Retinal pigment epithelial cell (primary cell): ENCODE measurements at regions not wholly inside any gene's neighbourhood (a gene's known extent, or its start where the extent isn't known, plus 50 kb on each side); places are given as distances from the start of the nearest gene placed in this dataset.

ENCODE experiments used
- DNase-seq: peaks from one replicate; pipeline ENCODE4 v3.0.0-alpha.2; 2010; ENCODE audit warnings: low read depth
- H3K4me3 ChIP-seq: 2 replicates; pipeline ENCODE4 v1.5.1; 2011; ENCODE audit warnings: mild to moderate bottlenecking, low read length, control low read depth, moderate library complexity
- CTCF ChIP-seq: conservative IDR thresholded peaks from 2 replicates; pipeline ENCODE4 v1.5.1; 2011; ENCODE audit warnings: low read depth, low read length, control low read depth, inconsistent platforms

GRCh38 chr9:89923961-89924504, 319.2 kb downstream of the GADD45G start:
- no peak for DNase-seq
- no peak overlapping the region for H3K4me3 ChIP-seq
- TF ChIP-seq CTCF: no peak

DNA sequence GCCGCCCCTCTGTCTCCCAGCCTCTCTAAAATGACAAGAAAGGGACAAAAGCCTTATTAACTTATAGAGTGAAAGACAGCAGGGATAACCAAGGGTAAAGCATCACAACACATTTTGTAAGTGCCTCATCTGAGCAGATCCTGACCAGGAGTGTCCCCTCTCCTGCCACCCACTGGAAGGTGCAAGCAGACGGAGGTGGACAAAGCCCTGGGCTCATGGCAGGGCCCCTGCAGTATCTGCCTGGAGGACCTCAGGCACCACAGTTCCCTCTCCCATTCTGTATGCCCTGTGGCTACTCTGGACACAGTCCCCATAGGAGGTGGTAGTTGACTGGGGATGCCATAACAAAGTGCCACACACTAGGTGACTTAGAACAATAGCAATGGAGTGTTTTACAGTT, 319.8 kb downstream of the GADD45G start:
- DNase-seq: no peak
- H3K4me3 ChIP-seq: no peak overlapping the region
- no peak for TF ChIP-seq CTCF

GRCh38 chr9:89926167-89926566, 321.4 kb downstream of the GADD45G start:
- no peak for DNase-seq
- no peak overlapping the region for H3K4me3 ChIP-seq
- no peak for TF ChIP-seq CTCF

GRCh38 chr9:89926691-89927220, 321.9 kb downstream of the GADD45G start:
- TF ChIP-seq CTCF: no peak
- no peak overlapping the region for H3K4me3 ChIP-seq
- DNase-seq: no peak

GRCh38 chr9:89928106-89928505, 323.3 kb downstream of the GADD45G start:
- no peak for DNase-seq
- no peak for TF ChIP-seq CTCF
- H3K4me3 ChIP-seq: no peak overlapping the region

DNA sequence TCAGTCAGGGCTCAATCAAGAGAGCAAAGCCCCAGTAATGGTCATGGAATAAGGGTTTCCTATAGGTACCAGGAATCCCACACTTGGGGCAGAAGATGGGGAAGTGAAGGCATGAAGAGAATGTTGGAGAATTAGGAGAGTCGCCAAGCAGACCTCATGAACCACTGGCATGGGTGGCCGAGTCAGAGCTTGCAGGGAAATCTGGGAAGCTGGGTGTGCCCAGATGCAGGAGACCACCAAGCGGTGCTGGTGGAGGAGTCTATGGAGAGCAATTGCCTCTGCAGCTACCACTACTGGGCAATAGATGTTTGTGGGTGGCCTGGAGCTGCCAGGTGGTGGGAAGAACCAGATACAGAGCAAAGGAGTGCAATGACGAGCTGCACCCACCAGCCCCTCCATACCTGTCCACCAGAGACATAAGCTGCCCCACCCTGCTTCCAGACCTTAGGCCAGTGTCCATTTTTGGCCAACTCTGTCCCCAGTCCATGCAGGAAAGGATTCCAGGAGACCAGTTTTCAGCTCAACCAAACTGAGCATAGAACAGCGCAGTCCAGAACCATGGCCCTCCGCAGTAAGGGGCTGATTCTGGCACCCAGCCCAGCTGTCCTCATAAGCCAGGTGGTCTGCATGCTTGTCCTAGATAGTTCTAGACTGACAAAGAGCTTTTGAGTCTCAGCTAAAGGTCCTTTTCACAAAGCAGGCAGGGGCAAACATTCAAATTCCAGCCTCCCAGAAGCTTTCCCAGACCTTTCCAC, 323.9 kb downstream of the GADD45G start:
- TF ChIP-seq CTCF: no peak
- no peak overlapping the region for H3K4me3 ChIP-seq

DNA sequence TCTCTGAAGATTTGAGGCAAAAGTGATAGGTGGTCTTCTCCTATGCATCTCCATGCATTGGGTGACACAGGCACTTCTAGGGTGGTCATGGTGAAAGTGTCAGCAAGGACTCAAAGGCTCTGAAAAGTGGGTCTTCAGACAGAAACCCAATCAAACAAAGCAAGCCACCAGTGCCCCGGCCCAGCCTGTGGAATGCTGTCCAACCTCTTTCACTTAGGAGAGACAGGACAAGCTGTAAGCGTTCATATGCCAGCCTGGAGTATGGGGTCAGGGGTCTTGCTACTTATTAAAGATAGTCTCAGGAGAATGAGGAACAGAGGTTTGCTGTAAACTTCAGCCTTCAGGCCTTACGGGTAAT, 324.5 kb downstream of the GADD45G start:
- TF ChIP-seq CTCF: no peak
- no peak overlapping the region for H3K4me3 ChIP-seq
- no peak for DNase-seq

More for the DNA sequence above, 323.9 kb downstream of the GADD45G start:
- DNase-seq: no peak
